ENCODE measurements at regions not wholly inside any gene's neighbourhood (a gene's known extent, or its start where the extent isn't known, plus 50 kb on each side); places are given as distances from the start of the nearest gene placed in this dataset.

GRCh38 chr5:40210694-40211093, 469.0 kb upstream of the PTGER4 start:
- H3K4me3 Mint-ChIP-seq (ENCODE audit: unreplicated experiment), result no peak overlapping the region
- H3K27me3 Mint-ChIP-seq (ENCODE audit: insufficient read depth, unreplicated experiment), result no peaks in the 10 kb centered on the region
- DNase-seq (ENCODE audit: unreplicated experiment), result no peak
- no peaks in the 10 kb centered on the region for H3K4me1 Mint-ChIP-seq (ENCODE audit: insufficient read depth, unreplicated experiment)
- H3K9me3 Mint-ChIP-seq (ENCODE audit: unreplicated experiment), result no peaks in the 10 kb centered on the region
- intact Hi-C loops (cut with micrococcal nuclease), result no loop called here
- no peaks in the 10 kb centered on the region for H3K36me3 Mint-ChIP-seq (ENCODE audit: insufficient read depth, unreplicated experiment)
- ChIA-PET POLR2A (interaction anchor here (1.8 kb wide), 1 partner anchor 19 kb away, joined by 4 read pairs; no protein-coding TSS in a partner anchor), CTCF (interaction anchor here (0.6 to 1.2 kb wide), 3 partner anchors 10 to 364 kb away, joined by 3 read pairs; no protein-coding TSS in a partner anchor)
- TF ChIP-seq CTCF (IDR thresholded peaks at IDR 0.05; ENCODE audit: unreplicated experiment), result no peak
- no peak overlapping the region for H3K27ac Mint-ChIP-seq (ENCODE audit: low read depth, unreplicated experiment)
- BruUV-seq (replicated peaks), result no TSS peak

DNA sequence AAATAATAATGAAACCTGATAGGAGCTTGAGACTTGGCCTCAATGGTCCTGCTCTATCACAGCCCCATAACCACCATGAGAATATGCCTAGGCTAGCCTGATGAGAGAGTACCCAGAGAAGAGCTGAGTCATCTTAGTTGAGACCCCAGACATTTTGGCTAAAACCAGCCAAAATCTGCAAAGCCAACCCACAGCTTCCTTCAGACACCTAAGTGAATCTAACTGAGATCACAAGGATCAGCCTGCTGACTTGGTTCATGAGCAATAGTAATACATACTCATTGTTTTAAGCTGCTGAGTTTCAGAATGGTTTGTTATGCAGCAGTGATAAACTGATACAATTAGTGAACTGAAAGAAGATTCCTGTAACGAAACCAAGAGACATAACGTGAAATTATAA, 473.7 kb upstream of the PTGER4 start:
- intact Hi-C loops (cut with micrococcal nuclease), result no loop called here
- Mint-ChIP-seq H3K4me3 (ENCODE audit: unreplicated experiment) (no peak overlapping the region), H3K9me3 (ENCODE audit: unreplicated experiment) (no peaks in the 10 kb centered on the region), H3K36me3 (ENCODE audit: insufficient read depth, unreplicated experiment) (no peaks in the 10 kb centered on the region), H3K27ac (ENCODE audit: low read depth, unreplicated experiment) (no peak overlapping the region), H3K27me3 (ENCODE audit: insufficient read depth, unreplicated experiment) (no peaks in the 10 kb centered on the region), H3K4me1 (ENCODE audit: insufficient read depth, unreplicated experiment) (no peaks in the 10 kb centered on the region)
- CTCF ChIA-PET, result interaction anchor here (0.6 to 0.7 kb wide), 2 partner anchors 55 to 152 kb away, joined by 3 to 4 read pairs; no protein-coding TSS in a partner anchor
- DNase-seq (ENCODE audit: unreplicated experiment), result no peak
- BruUV-seq (replicated peaks), result no TSS peak
- no peak for TF ChIP-seq CTCF (IDR thresholded peaks at IDR 0.05; ENCODE audit: unreplicated experiment)
- POLR2A ChIA-PET, result no interaction called here

- Mint-ChIP-seq H3K27me3 (ENCODE audit: insufficient read depth, unreplicated experiment) (no peaks in the 10 kb centered on the region), H3K4me3 (ENCODE audit: unreplicated experiment) (no peak overlapping the region), H3K4me1 (ENCODE audit: insufficient read depth, unreplicated experiment) (no peaks in the 10 kb centered on the region), H3K9me3 (ENCODE audit: unreplicated experiment) (no peaks in the 10 kb centered on the region), H3K36me3 (ENCODE audit: insufficient read depth, unreplicated experiment) (no peaks in the 10 kb centered on the region), H3K27ac (ENCODE audit: low read depth, unreplicated experiment) (no peak overlapping the region)
- intact Hi-C loops (cut with micrococcal nuclease), result no loop called here
- TF ChIP-seq CTCF (IDR thresholded peaks at IDR 0.05; ENCODE audit: unreplicated experiment), result no peak
- BruUV-seq (replicated peaks), result no TSS peak
- ChIA-PET CTCF (no interaction called here), POLR2A (interaction anchor here (0.6 to 0.7 kb wide), 2 partner anchors 71 to 198 kb away, joined by 3 to 4 read pairs; no protein-coding TSS in a partner anchor)
- no peak for DNase-seq (ENCODE audit: unreplicated experiment)
Observed at GRCh38 chr5:40204144-40204543, 475.6 kb upstream of the PTGER4 start.

- ChIA-PET CTCF (interaction anchor here (0.5 to 0.7 kb wide), 2 partner anchors 185 to 943 kb away, joined by 3 read pairs; no protein-coding TSS in a partner anchor), POLR2A (no interaction called here)
- no peak overlapping the region for H3K4me3 Mint-ChIP-seq (ENCODE audit: unreplicated experiment)
- H3K36me3 Mint-ChIP-seq (ENCODE audit: insufficient read depth, unreplicated experiment), result no peaks in the 10 kb centered on the region
- no TSS peak for BruUV-seq (replicated peaks)
- H3K4me1 Mint-ChIP-seq (ENCODE audit: insufficient read depth, unreplicated experiment), result no peaks in the 10 kb centered on the region
- H3K27ac Mint-ChIP-seq (ENCODE audit: low read depth, unreplicated experiment), result no peak overlapping the region
- H3K27me3 Mint-ChIP-seq (ENCODE audit: insufficient read depth, unreplicated experiment), result no peaks in the 10 kb centered on the region
- intact Hi-C loops (cut with micrococcal nuclease), result no loop called here
- DNase-seq (ENCODE audit: unreplicated experiment), result no peak
- no peak for TF ChIP-seq CTCF (IDR thresholded peaks at IDR 0.05; ENCODE audit: unreplicated experiment)
- no peaks in the 10 kb centered on the region for H3K9me3 Mint-ChIP-seq (ENCODE audit: unreplicated experiment)
Observed at GRCh38 chr5:40202814-40203440, 476.8 kb upstream of the PTGER4 start.

Data from MCF 10A (cell line).